IMR-90 (cell line): ENCODE measurements at regions not wholly inside any gene's neighbourhood (a gene's known extent, or its start where the extent isn't known, plus 50 kb on each side); places are given as distances from the start of the nearest gene placed in this dataset.

Experiments
- ATAC-seq: fragments of 200-7000 bp; cut with Tn5 transposase; 2 replicates; pipeline ENCODE4 v1.9.1; 2020; ENCODE audit warnings: low read depth, mild to moderate bottlenecking, moderate library complexity
- BruUV-seq: library from RNA; stranded (reverse); fragments of 400-500 nt; replicated peaks from 2 replicates; lab custom pipeline; 2021; lab: Mats Ljungman, UMichigan
- CTCF ChIA-PET: fragments of 300-600 bp; formaldehyde crosslinking; extraction: SDS; loops from one replicate; lab custom pipeline; 2021; ENCODE audit warnings: antibody characterized with exemption; lab: Yijun Ruan, JAX
- POLR2A ChIA-PET: fragments of 300-600 bp; sonication (Branson Sonifier 250); formaldehyde crosslinking; loops from one replicate; lab custom pipeline; 2022; ENCODE audit warnings: antibody characterized with exemption; ENCODE audit not compliant: unreplicated experiment; lab: Charles Lee
- DNase-seq: peaks from one replicate; pipeline ENCODE4 v3.0.0; 2013
- H2AFZ ChIP-seq: replicated peaks from 2 replicates; pipeline ENCODE3; 2013; ENCODE audit warnings: low read length, mild to moderate bottlenecking; ENCODE audit not compliant: poor library complexity
- H2AK5ac ChIP-seq: 2 replicates; pipeline ENCODE4 v1.6.1; 2013; ENCODE audit warnings: low read depth, low read length, inconsistent platforms
- H2AK9ac ChIP-seq: replicated peaks from 2 replicates; pipeline ENCODE3; 2013; ENCODE audit warnings: mild to moderate bottlenecking, low read depth, low read length, moderate library complexity; ENCODE audit not compliant: poor library complexity
- H2BK120ac ChIP-seq: 2 replicates; pipeline ENCODE4 v1.6.1; 2013; ENCODE audit warnings: low read depth, low read length, inconsistent platforms
- H2BK15ac ChIP-seq: 3 replicates; pipeline ENCODE4 v1.6.1; 2013; ENCODE audit warnings: low read depth, low read length, inconsistent platforms
- H2BK20ac ChIP-seq: 2 replicates; pipeline ENCODE4 v1.6.1; 2013; ENCODE audit warnings: low read depth, mild to moderate bottlenecking, inconsistent platforms, low read length, moderate library complexity
- H2BK5ac ChIP-seq: 2 replicates; pipeline ENCODE4 v1.6.1; 2013; ENCODE audit warnings: mild to moderate bottlenecking, low read depth, low read length, inconsistent platforms; ENCODE audit not compliant: poor library complexity, severe bottlenecking
- H3K14ac ChIP-seq: replicated peaks from 2 replicates; pipeline ENCODE4 v1.6.1; 2013; ENCODE audit warnings: low read depth, low read length, inconsistent platforms
- H3K18ac ChIP-seq: 2 replicates; pipeline ENCODE4 v1.6.1; 2013; ENCODE audit warnings: low read depth, low read length, control low read depth
- H3K23ac ChIP-seq: 2 replicates; pipeline ENCODE4 v1.6.1; 2013; ENCODE audit warnings: low read depth, low read length, inconsistent platforms
- H3K27ac ChIP-seq: 2 replicates; pipeline ENCODE4 v1.5.1; 2013; ENCODE audit warnings: mild to moderate bottlenecking, control low read depth, low read length; ENCODE audit not compliant: insufficient read depth
- H3K27me3 ChIP-seq: 2 replicates; pipeline ENCODE4 v1.6.1; 2013; ENCODE audit warnings: low read length; ENCODE audit not compliant: control insufficient read depth, insufficient read depth
- H3K36me3 ChIP-seq: 2 replicates; pipeline ENCODE4 v1.6.1; 2013; ENCODE audit warnings: low read length, mixed read lengths; ENCODE audit not compliant: control insufficient read depth, insufficient read depth
- H3K4ac ChIP-seq: 2 replicates; pipeline ENCODE4 v1.6.1; 2013; ENCODE audit warnings: low read depth, low read length, inconsistent platforms
- H3K4me1 ChIP-seq: 2 replicates; pipeline ENCODE4 v1.6.1; 2013; ENCODE audit warnings: low read length, mixed read lengths; ENCODE audit not compliant: control insufficient read depth, insufficient read depth
- H3K4me2 ChIP-seq: 2 replicates; pipeline ENCODE4 v1.6.1; 2013; ENCODE audit warnings: low read depth, mild to moderate bottlenecking, control low read depth, low read length, moderate library complexity
- H3K4me3 ChIP-seq: 2 replicates; pipeline ENCODE4 v1.5.1; 2013; ENCODE audit warnings: low read depth, mild to moderate bottlenecking, control low read depth, low read length, moderate library complexity; ENCODE audit not compliant: insufficient read depth
- H3K56ac ChIP-seq: 2 replicates; pipeline ENCODE4 v1.6.1; 2013; ENCODE audit warnings: low read length, inconsistent platforms; ENCODE audit not compliant: insufficient read depth; ENCODE audit errors: extremely low read depth
- H3K79me1 ChIP-seq, 2 experiments: 2 replicates each; pipeline ENCODE4 v1.6.1; 2013; ENCODE audit warnings: low read length in 2 of 2, inconsistent platforms in 1 of 2, low read depth in 1 of 2
- H3K9ac ChIP-seq: 2 replicates; pipeline ENCODE4 v1.6.1; 2013; ENCODE audit warnings: low read depth, low read length, control low read depth
- H3K9me1 ChIP-seq: 2 replicates; pipeline ENCODE4 v1.6.1; 2013; ENCODE audit warnings: low read length, inconsistent platforms; ENCODE audit not compliant: insufficient read depth
- H3K9me3 ChIP-seq: 2 replicates; pipeline ENCODE4 v1.6.1; 2013; ENCODE audit warnings: low read length; ENCODE audit not compliant: control insufficient read depth, insufficient read depth
- H4K20me1 ChIP-seq: 2 replicates; pipeline ENCODE4 v1.6.1; 2013; ENCODE audit warnings: low read length, inconsistent platforms; ENCODE audit not compliant: insufficient read depth
- H4K5ac ChIP-seq: 2 replicates; pipeline ENCODE4 v1.6.1; 2013; ENCODE audit warnings: mild to moderate bottlenecking, low read depth, low read length, control low read depth
- H4K8ac ChIP-seq, 2 experiments: 2 replicates each; pipeline ENCODE4 v1.6.1; 2013; ENCODE audit warnings: low read depth in 2 of 2, low read length in 2 of 2, control low read depth in 1 of 2, inconsistent platforms in 1 of 2
- H4K91ac ChIP-seq: 2 replicates; pipeline ENCODE4 v1.6.1; 2013; ENCODE audit warnings: low read depth, low read length, inconsistent platforms; ENCODE audit not compliant: insufficient read depth
- ELK1 ChIP-seq: fragments of 150-350 bp; IDR thresholded peaks from 2 replicates; pipeline ENCODE4 v1.6.1; 2016; ENCODE audit warnings: low read depth, mild to moderate bottlenecking, low read length, moderate library complexity, borderline replicate concordance
- SMC3 ChIP-seq: fragments of 150-350 bp; IDR thresholded peaks from 2 replicates; pipeline ENCODE4 v1.6.1; 2016; ENCODE audit warnings: low read depth, mild to moderate bottlenecking, antibody characterized with exemption, low read length, moderate library complexity
- WGBS, 2 experiments: methylation state at CpG; one replicate each; pipeline versions ENCODE4 v1.1.5 to v1.1.7; 2013; ENCODE audit warnings: missing lambda C conversion rate in 2 of 2; ENCODE audit not compliant: insufficient read length in 1 of 2; ENCODE audit errors: extremely low coverage in 2 of 2; 5-methylcytosine and 5-hydroxymethylcytosine counted together
- dilution Hi-C: fragments of 300-500 bp; cut with HindIII; formaldehyde crosslinking; loops from one replicate; pipeline ENCODE4 v1.14.3; 2018; ENCODE audit warnings: low sequenced_read_pairs; ENCODE audit not compliant: unreplicated experiment
- in situ Hi-C: fragments of 300-500 bp; cut with MboI; formaldehyde crosslinking; loops from 3 replicates; pipeline ENCODE4 v1.14.3; 2019; ENCODE audit warnings: low sequenced_read_pairs, inconsistent platforms, mixed read lengths
- intact Hi-C: fragments of 100-400 bp; cut with micrococcal nuclease; formaldehyde crosslinking; loops from 2 replicates; pipeline ENCODE4 v1.10.0; 2022

DNA sequence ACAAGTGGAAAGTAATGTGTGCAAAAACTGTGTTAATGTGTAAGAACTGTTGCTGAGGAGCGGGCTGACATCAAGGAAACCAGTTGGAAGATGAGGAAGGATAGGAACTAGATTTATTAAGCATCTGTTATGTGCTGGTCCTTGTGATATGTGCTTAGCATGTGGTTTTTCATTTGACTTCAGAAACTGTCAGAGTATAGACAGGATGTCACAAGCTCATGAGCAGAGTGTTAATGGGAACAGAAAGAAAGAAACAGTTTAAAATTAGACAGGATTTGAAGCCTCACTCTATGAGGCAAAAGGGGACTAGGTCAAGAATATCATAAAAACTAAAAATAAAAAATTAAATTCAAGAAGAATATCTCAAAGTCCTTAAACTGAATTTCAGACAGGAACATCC, 270.6 kb upstream of the DPPA4 start:
- H3K14ac ChIP-seq, result no peak overlapping the region
- H4K91ac ChIP-seq, result no peak overlapping the region
- H3K56ac ChIP-seq, result no peak overlapping the region
- H2BK5ac ChIP-seq, result no peak overlapping the region
- H2BK15ac ChIP-seq, result no peak overlapping the region
- H3K36me3 ChIP-seq, result no peaks in the 10 kb centered on the region
- H3K27ac ChIP-seq, result no peak overlapping the region
- H3K4me1 ChIP-seq, result no peaks in the 10 kb centered on the region
- ChIA-PET CTCF (interaction anchor here (0.6 kb wide), 1 partner anchor 1312 kb away, joined by 3 read pairs; no protein-coding TSS in a partner anchor), POLR2A (no interaction called here)
- no peak overlapping the region for H4K8ac ChIP-seq
- no TSS peak for BruUV-seq
- dilution Hi-C loops, result no loop called here
- H3K18ac ChIP-seq, result no peak overlapping the region
- no peak overlapping the region for H3K9ac ChIP-seq
- H3K4me3 ChIP-seq, result no peak overlapping the region
- DNase-seq, result no peak
- H3K4me2 ChIP-seq, result no peak overlapping the region
- H2AK9ac ChIP-seq, result no peak overlapping the region
- no peaks in the 10 kb centered on the region for H3K27me3 ChIP-seq
- H3K9me3 ChIP-seq, result no peaks in the 10 kb centered on the region
- H3K9me1 ChIP-seq, result no peaks in the 10 kb centered on the region
- no peak overlapping the region for H3K4ac ChIP-seq
- in situ Hi-C loops, result no loop called here
- no peak overlapping the region for H2AFZ ChIP-seq
- intact Hi-C loops, result no loop called here
- H2BK120ac ChIP-seq, result no peak overlapping the region
- no CpG with 5 or more reads among the region's 1 CpG for WGBS, 2 experiments
- H4K5ac ChIP-seq, result no peak overlapping the region
- ATAC-seq, result no peak
- no peaks in the 10 kb centered on the region for H3K79me1 ChIP-seq
- TF ChIP-seq ELK1 (no peak), SMC3 (no peak)
- H3K23ac ChIP-seq, result no peak overlapping the region
- no peaks in the 10 kb centered on the region for H4K20me1 ChIP-seq
- H2BK20ac ChIP-seq, result no peak overlapping the region
- H2AK5ac ChIP-seq, result no peak overlapping the region
